GM19193 (cell line): ENCODE measurements at regions not wholly inside any gene's neighbourhood (a gene's known extent, or its start where the extent isn't known, plus 50 kb on each side); places are given as distances from the start of the nearest gene placed in this dataset.

Experiments used
- POLR2A ChIP-seq: IDR thresholded peaks from 4 replicates; pipeline ENCODE4 v1.6.1; 2011; ENCODE audit not compliant: insufficient read depth, insufficient read length; ENCODE audit errors: extremely low read depth

GRCh38 chr20:17890330-17890729, 78.3 kb downstream of the SNX5 start:
- TF ChIP-seq POLR2A, result no peak

- TF ChIP-seq POLR2A, result no peak
Observed at GRCh38 chr20:17889226-17889625, 79.4 kb downstream of the SNX5 start.

- TF ChIP-seq POLR2A, result no peak
Observed at GRCh38 chr20:17888044-17888443, 80.5 kb downstream of the SNX5 start.

GRCh38 chr20:17887331-17888030, 81.1 kb downstream of the SNX5 start:
- no peak for TF ChIP-seq POLR2A

GRCh38 chr20:17885544-17885943, 83.0 kb downstream of the SNX5 start:
- TF ChIP-seq POLR2A, result no peak

- TF ChIP-seq POLR2A, result no peak
Observed at GRCh38 chr20:17885076-17885475, 83.5 kb downstream of the SNX5 start.

- no peak for TF ChIP-seq POLR2A
Observed at GRCh38 chr20:17884307-17885003, 84.1 kb downstream of the SNX5 start.

- no peak for TF ChIP-seq POLR2A
Observed at GRCh38 chr20:17883592-17884306, 84.8 kb downstream of the SNX5 start.

- no peak for TF ChIP-seq POLR2A
Observed at GRCh38 chr20:17882834-17883591, 85.6 kb downstream of the SNX5 start.

- TF ChIP-seq POLR2A, result no peak
Observed at GRCh38 chr20:17882065-17882833, 86.3 kb downstream of the SNX5 start.

GRCh38 chr20:17881741-17882064, 86.9 kb downstream of the SNX5 start:
- TF ChIP-seq POLR2A, result no peak

GRCh38 chr20:17878912-17879602, 89.5 kb downstream of the SNX5 start:
- TF ChIP-seq POLR2A, result no peak

GRCh38 chr20:17878069-17878911, 90.3 kb downstream of the SNX5 start:
- no peak for TF ChIP-seq POLR2A
